ENCODE measurements at regions not wholly inside any gene's neighbourhood (a gene's known extent, or its start where the extent isn't known, plus 50 kb on each side); places are given as distances from the start of the nearest gene placed in this dataset.
"Not testable (repeated sequence)": the region's sequence is repeated elsewhere in the genome, so short reads cannot be mapped to it uniquely, and the experiment has no call there.

GRCh38 chr10:15428681-15429080 lies 57.6 kb upstream of the FAM171A1 start:
- Histone ChIP-seq H3K27me3 (replicated peaks; ENCODE audit: control insufficient read depth, insufficient read depth, low read length) (no peaks in the 10 kb centered on the region), H3K4me3 (replicated peaks; ENCODE audit: low read depth, low read length) (no peak overlapping the region), H3K36me3 (ENCODE audit: control insufficient read depth, insufficient read depth, low read length) (no peaks in the 10 kb centered on the region)
- TF ChIP-seq CTCF (IDR thresholded peaks at IDR 0.05; ENCODE audit: insufficient read depth, low read length, poor library complexity, severe bottlenecking): no peak
- no peak for DNase-seq (ENCODE audit: extremely low read depth, insufficient read length)

- no peaks in the 10 kb centered on the region for H3K36me3 ChIP-seq (ENCODE audit: control insufficient read depth, insufficient read depth, low read length)
- no peak for DNase-seq (ENCODE audit: extremely low read depth, insufficient read length)
- peak; percentile 32 for TF ChIP-seq CTCF (IDR thresholded peaks at IDR 0.05; ENCODE audit: insufficient read depth, low read length, poor library complexity, severe bottlenecking)
These were observed 56.8 kb upstream of the FAM171A1 start for GRCh38 chr10:15427843-15428414.

GRCh38 chr10:15426558-15426957 lies 55.5 kb upstream of the FAM171A1 start:
- no peaks in the 10 kb centered on the region for H3K27me3 ChIP-seq (replicated peaks; ENCODE audit: control insufficient read depth, insufficient read depth, low read length)
- no peak for TF ChIP-seq CTCF (IDR thresholded peaks at IDR 0.05; ENCODE audit: insufficient read depth, low read length, poor library complexity, severe bottlenecking)

More at GRCh38 chr10:15427843-15428414, 56.8 kb upstream of the FAM171A1 start:
- Histone ChIP-seq H3K27me3 (replicated peaks; ENCODE audit: control insufficient read depth, insufficient read depth, low read length) (no peaks in the 10 kb centered on the region), H3K4me3 (replicated peaks; ENCODE audit: low read depth, low read length) (no peak overlapping the region)

GRCh38 chr10:15426115-15426514 lies 55.0 kb upstream of the FAM171A1 start:
- Histone ChIP-seq H3K4me3 (replicated peaks; ENCODE audit: low read depth, low read length) (no peak overlapping the region), H3K36me3 (ENCODE audit: control insufficient read depth, insufficient read depth, low read length) (no peaks in the 10 kb centered on the region), H3K27me3 (replicated peaks; ENCODE audit: control insufficient read depth, insufficient read depth, low read length) (no peaks in the 10 kb centered on the region)
- DNase-seq (ENCODE audit: extremely low read depth, insufficient read length): no peak
- no peak for TF ChIP-seq CTCF (IDR thresholded peaks at IDR 0.05; ENCODE audit: insufficient read depth, low read length, poor library complexity, severe bottlenecking)

More at GRCh38 chr10:15426558-15426957, 55.5 kb upstream of the FAM171A1 start:
- Histone ChIP-seq H3K4me3 (replicated peaks; ENCODE audit: low read depth, low read length) (no peak overlapping the region), H3K36me3 (ENCODE audit: control insufficient read depth, insufficient read depth, low read length) (no peaks in the 10 kb centered on the region)
- DNase-seq (ENCODE audit: extremely low read depth, insufficient read length): no peak

GRCh38 chr10:15421875-15422274 lies 50.8 kb upstream of the FAM171A1 start:
- H3K36me3 ChIP-seq (ENCODE audit: control insufficient read depth, insufficient read depth, low read length); DNase-seq (ENCODE audit: extremely low read depth, insufficient read length); H3K4me3 ChIP-seq (replicated peaks; ENCODE audit: low read depth, low read length); H3K27me3 ChIP-seq (replicated peaks; ENCODE audit: control insufficient read depth, insufficient read depth, low read length): not testable (repeated sequence)
